Keratinocyte (primary cell): ENCODE measurements at regions not wholly inside any gene's neighbourhood (a gene's known extent, or its start where the extent isn't known, plus 50 kb on each side); places are given as distances from the start of the nearest gene placed in this dataset.

Experiments
- DNase-seq: peaks from one replicate; pipeline ENCODE4 v3.0.0-alpha.2; 2011; ENCODE audit warnings: low read depth, missing footprints, low spot score
- FAIRE-seq: peaks from 2 replicates; lab custom pipeline; 2011; peaks lifted over from hg19 to GRCh38; lab: Jason Lieb, UNC
- H2AFZ ChIP-seq: 2 replicates; pipeline ENCODE4 v1.6.0; 2012; ENCODE audit warnings: low read length, control low read depth, inconsistent platforms; ENCODE audit not compliant: control insufficient read depth
- H3K27ac ChIP-seq: 2 replicates; pipeline ENCODE4 v1.5.1; 2011; ENCODE audit warnings: low read length; ENCODE audit not compliant: control insufficient read depth, insufficient read depth
- H3K27me3 ChIP-seq: 3 replicates; pipeline ENCODE4 v1.6.0; 2011; ENCODE audit warnings: low read length; ENCODE audit not compliant: control insufficient read depth, insufficient read depth; ENCODE audit errors: extremely low read depth
- H3K36me3 ChIP-seq, 2 experiments: 2 replicates in 1 of 2; 3 replicates in 1 of 2; pipeline ENCODE4 v1.5.1; 2011; ENCODE audit warnings: low read length in 2 of 2, mild to moderate bottlenecking in 1 of 2; ENCODE audit not compliant: control insufficient read depth in 2 of 2, insufficient read depth in 2 of 2; ENCODE audit errors: extremely low read depth in 1 of 2
- H3K4me1 ChIP-seq: 3 replicates; pipeline ENCODE4 v1.5.1; 2011; ENCODE audit warnings: low read length; ENCODE audit not compliant: control insufficient read depth, insufficient read depth; ENCODE audit errors: extremely low read depth
- H3K4me2 ChIP-seq: 3 replicates; pipeline ENCODE4 v1.6.0; 2011; ENCODE audit warnings: low read depth, low read length; ENCODE audit not compliant: control insufficient read depth, insufficient read depth; ENCODE audit errors: extremely low read depth
- H3K4me3 ChIP-seq, 3 experiments: fragments of 200-600 bp in 1 of 3; sonication (generic) in 1 of 3; 2 replicates in 2 of 3; 3 replicates in 1 of 3; pipeline ENCODE4 v1.5.1; 2011 to 2016; ENCODE audit warnings: low read length in 3 of 3, mild to moderate bottlenecking in 3 of 3, control low read depth in 2 of 3, inconsistent platforms in 1 of 3, low read depth in 1 of 3, mixed read lengths in 1 of 3, mixed run types in 1 of 3, moderate library complexity in 1 of 3; ENCODE audit not compliant: control insufficient read depth in 2 of 3, insufficient read depth in 2 of 3; ENCODE audit errors: extremely low read depth in 1 of 3
- H3K79me2 ChIP-seq: 2 replicates; pipeline ENCODE4 v1.6.0; 2012; ENCODE audit warnings: low read length; ENCODE audit not compliant: control insufficient read depth, insufficient read depth
- H3K9ac ChIP-seq: 3 replicates; pipeline ENCODE4 v1.6.0; 2011; ENCODE audit warnings: low read length; ENCODE audit not compliant: control insufficient read depth, insufficient read depth; ENCODE audit errors: extremely low read depth
- H3K9me1 ChIP-seq: 3 replicates; pipeline ENCODE4 v1.6.0; 2011; ENCODE audit warnings: low read length; ENCODE audit not compliant: control insufficient read depth, insufficient read depth; ENCODE audit errors: extremely low read depth
- H3K9me3 ChIP-seq: 2 replicates; pipeline ENCODE4 v1.5.1; 2012; ENCODE audit warnings: low read depth, low read length; ENCODE audit not compliant: control insufficient read depth
- H4K20me1 ChIP-seq: 3 replicates; pipeline ENCODE4 v1.6.0; 2011; ENCODE audit warnings: low read length; ENCODE audit not compliant: control insufficient read depth, insufficient read depth; ENCODE audit errors: extremely low read depth
- CTCF ChIP-seq, 3 experiments: IDR thresholded peaks in 1 of 3; conservative IDR thresholded peaks in 1 of 3; optimal IDR thresholded peaks in 1 of 3; 2 replicates in 2 of 3; 3 replicates in 1 of 3; pipeline versions ENCODE3 to v1.5.1; 2011; ENCODE audit warnings: low read length in 3 of 3, mild to moderate bottlenecking in 3 of 3, moderate library complexity in 2 of 3, control low read depth in 1 of 3, inconsistent platforms in 1 of 3; ENCODE audit not compliant: insufficient read depth in 2 of 3; ENCODE audit errors: extremely low read depth in 1 of 3
- EZH2 ChIP-seq: IDR thresholded peaks from one replicate; pipeline ENCODE4 v1.6.1; 2012; ENCODE audit warnings: inconsistent platforms, mild to moderate bottlenecking, low read length, moderate library complexity
- dilution Hi-C: fragments of 300-500 bp; cut with MboI; formaldehyde crosslinking; loops from one replicate; pipeline ENCODE4 v1.7.0; 2020; ENCODE audit warnings: low sequenced_read_pairs; ENCODE audit not compliant: extremely low pct_ligation_motif_present

- Histone ChIP-seq H3K9me1 (no peaks in the 10 kb centered on the region), H2AFZ (no peak overlapping the region), H3K27me3 (no peaks in the 10 kb centered on the region), H3K36me3 (no peaks in the 10 kb centered on the region), H3K4me1 (no peaks in the 10 kb centered on the region), H3K9me3 (no peaks in the 10 kb centered on the region), H4K20me1 (no peaks in the 10 kb centered on the region), H3K4me2 (no peak overlapping the region), H3K4me3 (no peak overlapping the region), H3K27ac (no peak overlapping the region), H3K79me2 (no peaks in the 10 kb centered on the region), H3K9ac (no peak overlapping the region)
- no peak for TF ChIP-seq EZH2
- FAIRE-seq (no peak), DNase-seq (no peak)
- dilution Hi-C loops = no loop called here
These were observed 523.5 kb downstream of the NUF2 start for GRCh38 chr1:163845279-163845678.

GRCh38 chr1:163863731-163864130 lies 542.0 kb downstream of the NUF2 start:
- dilution Hi-C loops = no loop called here
- no peak for DNase-seq
- Histone ChIP-seq H3K9me1 (no peaks in the 10 kb centered on the region), H4K20me1 (no peaks in the 10 kb centered on the region), H3K27ac (no peak overlapping the region), H3K9me3 (no peaks in the 10 kb centered on the region), H3K4me2 (no peak overlapping the region), H3K4me1 (no peaks in the 10 kb centered on the region), H3K27me3 (no peaks in the 10 kb centered on the region), H3K79me2 (no peaks in the 10 kb centered on the region), H3K9ac (no peak overlapping the region), H2AFZ (no peak overlapping the region), H3K4me3 (no peak overlapping the region), H3K36me3 (no peaks in the 10 kb centered on the region)
- FAIRE-seq = no peak
- TF ChIP-seq CTCF (optimal IDR thresholded peaks at IDR 0.05 in 1 of 3, IDR thresholded peaks at IDR 0.05 in 1 of 3, conservative IDR thresholded peaks at IDR 0.05 in 1 of 3; ENCODE audit: extremely low read depth in 1 of 3, insufficient read depth in 2 of 3, low read length in 3 of 3) = no peak
- TF ChIP-seq EZH2 = no peak

- Histone ChIP-seq H3K9me1 (no peaks in the 10 kb centered on the region), H3K9me3 (no peaks in the 10 kb centered on the region), H3K9ac (no peak overlapping the region), H3K4me2 (no peak overlapping the region), H4K20me1 (no peaks in the 10 kb centered on the region), H3K4me1 (no peaks in the 10 kb centered on the region), H3K27me3 (no peaks in the 10 kb centered on the region), H3K36me3 (no peaks in the 10 kb centered on the region), H3K79me2 (no peaks in the 10 kb centered on the region), H2AFZ (no peak overlapping the region), H3K4me3 (no peak overlapping the region), H3K27ac (no peak overlapping the region)
- FAIRE-seq (no peak), DNase-seq (no peak)
- no peak for TF ChIP-seq EZH2
- TF ChIP-seq CTCF (optimal IDR thresholded peaks at IDR 0.05 in 1 of 3, IDR thresholded peaks at IDR 0.05 in 1 of 3, conservative IDR thresholded peaks at IDR 0.05 in 1 of 3; ENCODE audit: extremely low read depth in 1 of 3, insufficient read depth in 2 of 3, low read length in 3 of 3) = no peak
- dilution Hi-C loops = no loop called here
These were observed 542.5 kb downstream of the NUF2 start for GRCh38 chr1:163864207-163864606.
